Activated effector memory CD4-positive, alpha-beta T cell treated with anti-CD3 and anti-CD28 coated beads, Interleukin-2, amount 50 U/mL, for 16 hours (primary cell): ENCODE measurements at regions not wholly inside any gene's neighbourhood (a gene's known extent, or its start where the extent isn't known, plus 50 kb on each side); places are given as distances from the start of the nearest gene placed in this dataset.
"Not testable (repeated sequence)": the region's sequence is repeated elsewhere in the genome, so short reads cannot be mapped to it uniquely, and the experiment has no call there.

ENCODE experiments used
- DNase-seq: peaks from one replicate; pipeline ENCODE4 v3.0.0-alpha.2; 2020

DNA sequence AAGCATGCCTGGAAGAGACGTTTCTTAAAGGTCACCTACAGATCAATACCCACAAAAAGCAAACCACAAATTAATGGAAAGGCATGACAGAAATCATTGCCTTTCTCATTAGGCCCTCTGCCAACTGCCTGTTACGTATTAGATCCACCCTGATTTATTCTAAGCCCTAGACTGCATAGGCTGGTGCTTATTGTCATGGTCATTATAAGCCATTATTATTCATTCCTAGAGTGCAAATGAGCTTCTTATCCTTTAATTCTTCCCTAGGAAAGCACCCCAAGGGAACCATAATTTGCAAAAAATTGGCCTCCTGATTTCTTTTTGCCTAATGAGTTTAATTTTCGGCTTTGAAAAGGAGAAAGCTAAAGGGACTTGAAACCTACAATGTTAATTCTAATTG is 184.2 kb upstream of the GPRIN3 start:
- DNase-seq: no peak

DNA sequence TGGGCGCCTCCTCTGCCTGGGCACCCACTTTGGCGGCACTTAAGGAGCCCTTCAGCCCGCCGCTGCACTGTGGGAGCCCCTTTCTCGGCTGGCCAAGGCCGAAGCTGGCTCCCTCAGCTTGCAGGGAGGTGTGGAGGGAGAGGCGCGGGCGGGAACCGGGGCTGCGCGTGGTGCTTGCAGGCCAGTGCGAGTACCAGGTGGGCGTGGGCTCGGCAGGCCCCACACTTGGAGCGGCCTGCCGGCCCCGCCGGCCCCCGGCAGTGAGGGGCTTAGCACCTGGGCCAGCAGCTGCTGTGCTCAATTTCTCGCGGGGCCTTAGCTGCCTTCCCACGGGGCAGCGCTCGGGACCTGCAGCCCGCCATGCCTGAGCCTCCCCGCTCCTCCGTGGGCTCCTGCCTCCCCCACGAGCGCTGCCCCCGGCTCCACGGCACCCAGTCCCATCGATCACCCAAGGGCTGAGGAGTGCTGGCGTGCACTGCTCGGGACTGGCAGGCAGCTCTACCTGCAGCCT is 182.4 kb upstream of the GPRIN3 start:
- DNase-seq: not testable (repeated sequence)

DNA sequence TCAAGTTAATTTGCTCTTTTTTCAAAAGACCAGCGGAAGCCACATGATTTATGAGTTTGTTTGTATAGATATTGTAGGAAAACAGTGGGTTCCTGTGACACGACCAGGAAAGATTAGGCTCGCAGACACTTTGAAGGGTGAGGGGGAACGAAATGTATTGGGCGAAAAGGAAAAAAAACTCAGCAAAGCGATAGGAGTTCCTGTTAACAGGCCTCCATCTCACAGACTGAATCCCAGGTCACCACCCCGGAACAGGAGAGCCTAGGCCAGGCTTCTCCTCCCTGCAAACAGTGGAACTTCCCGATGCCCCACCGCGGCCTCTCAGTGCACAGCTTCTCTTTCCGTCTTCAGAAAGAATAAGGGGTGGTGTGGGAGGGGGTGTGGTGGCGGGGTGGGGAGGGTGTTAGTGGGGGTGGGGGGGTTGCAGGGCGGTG is 181.8 kb upstream of the GPRIN3 start:
- no peak for DNase-seq

DNA sequence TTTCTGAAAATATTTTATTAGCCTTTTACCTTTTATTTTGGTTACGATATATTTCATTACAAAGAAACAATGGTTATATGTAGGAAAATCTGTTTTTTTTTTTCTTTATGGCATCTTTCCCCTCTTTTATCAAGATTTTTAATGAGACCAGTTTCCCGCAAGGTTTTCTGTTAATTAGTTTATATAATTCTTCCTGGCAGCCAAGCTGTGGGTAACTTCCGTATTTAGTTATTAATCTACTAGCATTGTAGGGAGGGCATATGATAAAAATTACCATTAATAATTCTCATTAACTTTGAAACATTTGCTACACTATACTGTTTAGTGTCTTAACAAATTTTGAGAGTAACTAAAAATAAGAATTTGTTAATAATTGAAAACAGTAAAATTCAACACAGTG is 181.1 kb upstream of the GPRIN3 start:
- no peak for DNase-seq

DNA sequence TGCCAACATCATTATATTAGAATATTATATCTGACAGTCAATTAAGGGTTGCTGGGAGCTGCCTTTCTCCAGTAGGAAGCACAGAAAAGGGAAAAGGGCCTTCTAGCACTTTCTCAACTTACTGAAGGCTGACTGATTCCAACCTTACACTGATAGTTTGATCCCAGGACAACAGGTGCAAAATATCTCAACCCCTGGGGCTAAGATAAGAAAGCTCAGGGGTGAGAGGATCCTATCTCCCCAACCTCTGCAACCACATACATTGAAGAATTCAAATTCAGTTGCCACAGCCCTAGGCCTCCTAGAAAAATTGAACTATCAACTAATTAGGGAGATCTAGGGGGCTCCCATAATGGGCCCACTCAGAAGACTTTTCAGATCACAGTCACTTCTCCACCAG is 179.1 kb upstream of the GPRIN3 start:
- no peak for DNase-seq

DNA sequence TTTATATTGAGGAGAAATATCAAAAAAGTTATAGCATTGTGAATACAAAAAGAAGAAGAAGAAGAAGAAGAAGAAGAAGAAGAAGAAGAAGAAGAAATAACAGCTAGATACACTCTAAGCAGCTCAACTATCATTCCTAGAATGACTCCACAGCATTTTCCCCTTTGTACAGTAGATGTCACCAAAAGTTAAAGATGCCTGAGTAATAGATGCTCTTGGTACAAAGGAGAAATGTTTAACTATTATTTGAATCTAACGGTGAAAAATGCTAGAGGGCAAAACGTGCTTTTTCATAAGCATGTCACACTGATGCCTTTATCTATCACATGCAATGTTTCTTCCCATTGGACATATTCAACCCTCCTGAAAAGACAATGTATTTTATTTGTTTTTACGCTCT is 178.4 kb upstream of the GPRIN3 start:
- no peak for DNase-seq

DNA sequence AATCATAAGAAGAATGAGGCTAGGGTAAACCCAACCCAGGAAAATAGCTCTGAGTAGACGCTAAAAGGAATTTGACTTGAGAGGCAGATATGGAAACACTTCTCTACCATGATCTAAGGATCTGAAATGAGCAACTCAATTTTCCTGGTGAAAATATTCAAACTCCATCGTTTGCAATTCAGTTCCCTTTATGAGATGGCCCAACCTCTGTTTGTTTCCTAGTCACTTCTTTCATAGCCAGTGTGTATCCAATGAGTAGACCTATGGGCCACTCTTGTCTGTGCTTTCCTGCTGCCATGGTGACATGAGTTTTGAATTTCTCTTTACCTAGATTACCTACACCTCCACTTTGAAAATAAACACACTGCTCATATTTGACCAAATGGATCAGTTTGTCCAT is 176.2 kb upstream of the GPRIN3 start:
- DNase-seq: no peak

DNA sequence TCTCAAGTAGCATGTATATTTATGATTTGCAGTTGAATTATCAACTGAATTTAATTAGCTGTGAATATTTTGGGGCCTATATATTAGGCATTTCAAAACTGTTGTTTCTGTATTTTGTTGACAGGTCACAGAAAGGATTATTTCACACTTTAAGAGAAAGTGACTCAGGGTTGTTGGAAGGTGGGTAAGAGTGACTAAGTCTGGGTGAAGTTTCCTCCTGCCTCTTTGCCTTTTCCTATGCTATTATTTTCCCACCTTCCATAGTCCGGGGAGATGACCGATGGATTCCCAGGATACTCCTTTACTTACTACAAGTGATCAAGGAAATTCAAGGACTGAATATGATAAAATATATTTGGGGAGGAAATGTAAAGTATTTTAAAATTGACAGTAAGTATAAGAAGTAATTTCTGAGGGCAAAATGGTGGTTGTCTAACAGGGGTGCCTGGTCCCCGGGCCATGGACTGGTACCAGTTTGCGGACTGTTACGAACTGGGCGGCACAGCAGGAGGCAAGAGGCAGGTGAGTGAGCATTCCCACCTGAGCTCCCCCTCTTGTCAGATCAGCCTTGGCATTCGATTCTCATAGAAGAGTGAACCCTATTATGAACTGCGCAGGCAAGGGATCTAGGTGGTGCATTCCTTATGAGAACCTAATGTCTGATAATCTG is 175.5 kb upstream of the GPRIN3 start:
- no peak for DNase-seq

DNA sequence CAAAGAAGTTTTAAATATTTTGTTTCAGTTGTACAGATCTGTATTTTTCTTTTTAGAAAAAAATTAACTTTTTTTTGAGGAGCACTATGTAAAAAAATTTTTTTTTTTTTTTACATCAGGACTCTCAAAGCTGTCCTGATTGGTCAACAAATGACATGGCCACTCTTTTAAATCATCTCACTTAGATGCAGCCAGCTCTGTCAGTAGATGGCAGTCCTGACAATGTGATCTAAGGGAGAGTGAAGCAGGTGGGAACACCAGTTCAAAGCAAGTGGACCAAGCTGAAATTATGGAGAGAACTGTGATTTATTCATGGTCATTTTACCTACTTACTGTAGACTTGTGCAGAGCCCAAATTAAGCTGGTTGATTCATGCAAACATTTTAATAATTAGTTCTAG is 174.7 kb upstream of the GPRIN3 start:
- no peak for DNase-seq

DNA sequence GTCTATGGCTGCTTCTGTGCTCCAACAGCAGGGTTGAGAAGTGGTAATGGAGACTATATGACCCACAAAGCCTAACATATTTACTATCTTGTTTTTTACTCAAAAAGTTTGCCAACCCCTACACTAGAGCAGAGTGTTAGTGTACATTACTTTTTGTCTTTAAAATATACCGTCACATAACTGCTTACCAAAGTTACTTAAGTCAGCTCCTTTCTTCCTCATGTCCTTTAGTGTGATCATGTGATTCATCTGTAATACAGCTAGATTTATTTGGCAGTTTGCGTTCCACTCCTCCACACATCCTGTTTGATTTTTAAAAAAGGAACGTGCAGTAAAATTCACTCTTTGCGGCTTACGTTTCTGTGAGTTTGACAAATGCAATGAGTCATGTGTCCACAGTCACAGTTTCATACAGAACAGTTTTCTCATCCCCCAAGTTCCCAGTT is 162.4 kb upstream of the GPRIN3 start:
- no peak for DNase-seq

DNA sequence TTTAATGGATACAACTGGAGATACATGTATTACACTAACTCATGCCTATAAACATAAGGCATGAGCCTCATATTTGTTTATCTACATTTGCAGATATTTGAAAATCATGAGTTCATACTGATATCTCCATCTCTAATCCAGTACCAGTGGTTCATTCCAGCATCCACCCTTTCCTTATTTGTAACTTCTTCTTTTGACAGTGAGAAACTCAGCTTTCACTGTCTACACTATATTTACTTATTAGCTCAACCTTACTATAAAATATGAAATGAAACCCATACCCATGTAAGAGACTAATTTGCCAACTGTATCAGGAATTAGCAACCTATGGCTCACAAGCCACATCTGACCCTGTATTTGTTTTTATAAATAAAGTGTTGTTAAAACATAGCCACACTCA is 161.9 kb upstream of the GPRIN3 start:
- DNase-seq: no peak

DNA sequence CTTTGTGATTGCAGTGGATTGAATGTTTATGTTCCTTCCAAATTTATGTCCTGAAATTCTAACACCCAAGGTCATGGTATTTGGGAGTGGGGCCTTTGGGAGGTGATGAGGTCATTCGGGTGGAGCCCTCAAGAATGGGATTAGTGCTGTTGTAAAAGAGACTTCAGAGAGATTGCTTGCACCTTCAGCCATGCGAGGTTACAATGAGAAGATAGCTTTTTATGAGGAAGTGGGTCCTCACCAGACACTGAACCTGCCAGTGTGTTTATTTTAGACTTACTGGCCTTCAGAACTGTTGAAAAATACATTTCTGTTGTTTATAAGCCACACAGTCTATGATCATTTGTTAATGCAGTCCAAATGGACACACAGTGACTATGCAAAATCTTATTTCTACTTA is 161.0 kb upstream of the GPRIN3 start:
- no peak for DNase-seq

DNA sequence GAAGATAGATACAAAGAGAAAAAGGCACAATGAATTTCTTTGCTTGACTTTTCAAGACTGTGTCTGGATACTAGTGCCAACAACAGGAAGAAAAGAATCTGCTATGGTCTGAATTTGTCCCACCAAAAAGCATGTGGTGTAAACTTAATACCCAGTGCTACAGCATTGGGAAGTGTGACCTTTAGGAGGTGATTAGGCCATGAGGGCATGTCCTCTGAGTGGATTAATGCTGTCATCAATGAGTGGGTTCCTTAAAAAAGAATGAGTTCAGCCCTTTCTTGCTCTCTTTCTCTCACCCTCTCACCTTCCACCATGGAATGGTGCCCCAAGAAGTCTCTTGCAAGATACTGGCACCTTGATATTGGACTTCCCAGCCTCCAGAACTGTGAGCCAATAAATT is 155.7 kb upstream of the GPRIN3 start:
- DNase-seq: no peak

DNA sequence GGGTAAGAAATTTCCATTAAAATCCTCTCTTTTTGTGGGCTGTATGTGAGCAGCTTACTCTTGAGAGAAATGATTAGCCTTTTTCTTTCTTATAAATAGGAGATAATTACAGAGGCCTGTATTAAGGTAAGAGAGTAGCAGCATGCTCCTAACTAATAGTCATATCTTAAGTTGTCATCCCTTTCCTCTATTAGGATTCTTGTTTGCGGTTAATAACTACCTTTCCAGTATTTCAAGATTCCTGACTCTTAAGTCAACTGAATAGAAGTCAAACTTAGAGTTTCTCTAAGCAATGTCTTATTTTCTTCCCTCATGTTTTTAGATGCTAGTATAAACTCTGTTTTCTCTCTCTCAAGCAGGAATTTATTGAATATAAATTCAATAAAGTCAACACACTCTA is 139.9 kb upstream of the GPRIN3 start:
- no peak for DNase-seq

DNA sequence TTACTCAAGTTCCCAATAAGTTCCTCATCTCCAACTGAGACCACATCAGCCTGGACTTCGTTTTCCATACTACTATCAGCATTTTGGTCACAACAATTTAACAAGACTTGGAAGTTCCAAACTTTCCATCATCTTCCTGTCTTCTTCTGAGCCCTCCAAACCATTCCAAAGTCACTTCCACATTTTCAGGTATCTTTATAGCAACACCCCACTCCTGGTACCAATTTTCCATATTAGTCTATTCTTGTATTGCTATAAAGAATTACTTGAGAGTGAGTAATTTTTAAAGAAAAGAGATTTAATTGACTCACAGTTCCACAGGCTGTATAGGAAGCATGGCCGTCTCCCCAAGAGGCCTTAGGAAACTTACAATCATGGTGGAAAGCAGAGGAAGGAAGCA is 138.6 kb upstream of the GPRIN3 start:
- no peak for DNase-seq

DNA sequence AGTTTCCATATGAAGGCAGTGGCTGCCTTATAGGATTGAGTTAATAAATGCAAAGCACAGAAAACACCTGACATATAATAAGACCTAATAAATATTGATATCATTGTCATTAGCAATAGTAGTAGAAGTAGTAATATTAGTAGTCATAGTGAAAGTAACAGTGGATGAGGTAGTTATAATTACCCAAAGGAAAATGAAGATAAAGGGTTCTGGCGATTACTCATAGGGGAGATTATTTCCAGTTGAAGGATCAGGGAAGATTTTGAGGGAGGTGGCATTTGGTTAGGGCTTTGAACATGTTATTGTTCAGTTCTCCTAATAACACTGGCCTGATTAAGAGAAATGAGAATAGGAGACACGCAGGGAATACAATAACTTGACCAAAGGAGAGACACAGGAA is 131.9 kb upstream of the GPRIN3 start:
- DNase-seq: no peak

DNA sequence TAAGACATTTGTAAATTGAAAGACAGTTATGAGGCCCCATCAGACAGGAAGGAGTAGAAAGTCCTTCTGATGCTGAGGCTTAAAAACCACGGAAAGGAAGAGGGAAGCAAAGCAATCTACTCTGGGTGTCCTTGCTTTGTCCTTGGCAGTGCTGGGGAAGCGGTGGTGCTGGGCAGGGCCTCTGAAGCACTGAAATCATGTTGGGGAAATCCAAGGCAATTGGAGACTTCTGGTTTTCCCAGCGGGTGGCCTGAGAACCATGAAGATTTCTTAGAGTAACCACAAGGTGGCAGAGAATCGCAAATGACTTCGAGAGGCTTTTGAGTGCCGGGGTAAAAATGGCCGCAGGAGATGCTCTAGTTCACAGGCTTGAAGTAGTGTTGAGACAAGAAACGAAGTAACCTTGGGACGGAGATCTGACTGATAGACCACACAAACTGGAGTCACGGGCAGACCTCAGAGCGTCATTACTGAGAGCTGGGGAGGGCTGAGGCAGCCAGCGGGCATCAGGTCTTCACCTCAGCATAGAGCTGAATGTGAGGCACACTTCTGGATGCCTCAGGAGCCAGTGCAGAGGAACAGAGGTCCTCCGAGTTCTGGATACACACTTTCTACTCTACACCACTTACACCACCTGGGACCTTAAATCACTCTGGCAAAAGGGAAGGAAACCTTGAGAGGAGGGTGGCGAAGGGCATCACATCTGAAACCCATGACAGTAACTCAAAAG is 130.7 kb upstream of the GPRIN3 start:
- peak; percentile 76 for DNase-seq

DNA sequence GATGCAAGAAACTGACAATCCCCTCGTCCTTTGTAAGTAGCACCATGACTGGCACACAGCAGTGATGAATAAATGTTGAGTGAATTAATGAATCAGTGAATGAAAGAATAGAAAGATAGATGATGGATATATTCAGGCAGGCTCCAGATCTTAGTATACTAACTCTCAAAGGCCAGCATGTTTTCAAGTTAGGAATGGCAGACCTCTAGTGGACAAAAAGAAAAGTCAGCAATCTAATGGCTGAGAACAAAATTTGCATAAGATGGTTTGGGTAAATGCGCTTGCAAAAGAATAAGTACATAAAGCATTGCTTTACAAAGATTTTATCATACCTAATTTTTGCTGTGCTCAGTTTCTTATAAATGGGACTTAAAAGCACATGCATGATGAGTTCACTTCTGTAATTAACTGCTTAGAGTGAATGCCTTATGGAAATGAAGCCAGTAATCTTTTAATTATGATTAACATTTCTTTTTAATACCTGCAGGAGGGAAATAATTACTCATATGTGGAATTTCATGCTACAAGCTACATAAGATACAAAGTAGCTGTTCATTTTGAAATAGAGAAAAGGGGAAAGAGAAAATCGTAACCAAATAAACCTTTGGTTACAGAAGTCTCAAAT is 126.9 kb upstream of the GPRIN3 start:
- DNase-seq: no peak

DNA sequence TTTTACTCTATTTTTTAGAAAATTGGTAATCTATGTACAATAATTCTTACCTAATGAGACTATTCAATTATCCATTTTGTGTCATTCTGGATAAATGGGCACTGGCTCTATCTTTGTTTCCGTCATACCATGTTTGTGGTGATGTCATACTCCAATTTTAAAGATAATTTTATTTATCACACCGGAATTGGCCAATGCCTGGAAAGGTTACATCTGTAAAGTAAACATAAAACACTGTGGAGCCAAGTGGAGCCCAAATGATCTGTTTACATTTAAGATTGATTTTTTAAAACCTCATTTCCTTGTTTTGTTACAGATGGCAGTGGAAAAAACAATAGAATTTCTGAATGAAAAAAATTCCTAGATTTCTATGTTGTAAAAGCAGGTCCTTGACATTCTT is 120.2 kb upstream of the GPRIN3 start:
- no peak for DNase-seq

DNA sequence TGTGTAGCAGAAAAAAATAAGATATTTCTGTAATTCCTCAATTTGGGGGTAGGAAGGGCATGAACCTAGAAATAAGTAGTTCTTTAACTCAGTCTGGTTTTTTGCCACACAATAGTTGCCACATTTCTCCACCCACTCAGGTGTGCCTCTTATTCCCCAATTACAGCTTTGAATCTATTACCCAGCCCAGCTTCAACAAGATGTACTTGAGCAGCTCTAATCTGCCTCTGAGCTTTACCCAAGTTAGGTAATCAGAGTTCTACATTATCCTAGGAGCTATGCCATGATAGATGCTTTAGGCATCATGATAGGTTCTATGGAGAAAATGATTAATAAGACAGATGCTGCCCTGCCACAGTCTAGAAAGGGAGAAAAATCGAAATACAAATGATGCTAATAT is 117.4 kb upstream of the GPRIN3 start:
- DNase-seq: no peak

DNA sequence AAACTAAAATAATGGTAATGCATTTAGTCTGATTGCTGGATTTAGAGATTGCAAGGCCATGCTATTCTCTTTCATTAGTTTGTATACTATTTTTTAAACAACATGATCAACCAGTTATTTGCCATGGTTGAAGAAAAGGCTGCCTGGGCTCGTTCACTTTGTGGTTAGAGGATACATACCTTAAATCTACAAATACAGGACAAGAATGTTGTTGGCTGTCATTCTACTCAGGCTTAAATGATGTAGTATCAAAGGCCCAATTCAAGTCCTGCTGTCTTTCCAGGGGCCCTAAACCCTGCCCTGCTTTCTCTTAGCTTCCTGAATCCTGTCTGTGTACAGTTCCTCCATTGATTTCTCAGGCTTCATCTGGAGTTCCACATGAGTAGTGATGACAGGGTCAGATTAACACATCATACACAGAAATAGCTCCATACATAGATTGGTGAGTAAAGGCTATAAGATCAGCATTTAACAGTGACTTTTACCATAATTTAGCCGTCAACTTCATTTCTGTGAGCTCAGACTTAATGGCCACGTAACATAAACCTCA is 114.9 kb upstream of the GPRIN3 start:
- DNase-seq: no peak

DNA sequence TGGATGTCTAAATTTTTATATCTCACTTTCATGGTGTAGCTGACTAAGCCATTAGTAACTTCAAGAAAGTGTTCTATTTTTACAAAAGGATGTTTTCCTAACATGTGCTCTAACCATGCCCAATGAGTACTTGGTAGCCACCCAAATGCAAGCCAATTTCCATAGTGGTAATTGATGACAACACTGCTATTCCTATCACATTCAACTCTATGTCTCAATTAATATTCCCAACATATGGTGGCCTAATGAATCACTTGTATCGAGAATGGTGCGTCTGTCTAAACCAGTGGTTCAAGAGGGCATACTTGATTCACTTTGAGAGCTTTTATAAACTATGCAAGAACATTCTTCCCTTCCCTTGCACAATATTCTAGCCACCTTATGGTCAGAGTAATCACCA is 112.9 kb upstream of the GPRIN3 start:
- DNase-seq: no peak

DNA sequence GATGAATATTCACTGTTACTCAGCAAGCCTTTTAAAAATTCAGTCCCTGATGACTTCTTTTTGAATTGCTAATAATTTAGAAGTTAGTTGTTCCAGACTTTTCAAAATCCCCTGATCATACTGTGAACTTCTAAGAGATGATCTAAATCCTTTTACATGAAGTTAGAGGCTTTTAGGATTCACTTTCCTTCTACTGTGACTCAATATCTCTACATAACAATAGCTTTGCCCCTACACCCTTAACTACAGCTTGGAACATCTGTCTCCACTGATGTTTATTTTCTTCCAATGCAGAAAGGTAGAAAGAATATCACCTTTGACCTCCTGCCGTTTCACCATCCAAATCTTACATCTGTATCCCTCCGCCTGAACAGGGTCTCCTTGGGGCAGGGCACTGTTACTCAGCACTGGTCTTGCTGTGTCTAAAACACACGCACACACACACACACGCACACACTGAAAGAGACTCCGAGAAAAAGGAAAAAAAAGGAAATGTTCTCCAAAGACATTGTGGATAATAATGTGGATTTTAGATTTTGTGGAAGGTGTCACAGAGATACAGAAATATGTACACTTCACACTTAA is 111.6 kb upstream of the GPRIN3 start:
- no peak for DNase-seq

DNA sequence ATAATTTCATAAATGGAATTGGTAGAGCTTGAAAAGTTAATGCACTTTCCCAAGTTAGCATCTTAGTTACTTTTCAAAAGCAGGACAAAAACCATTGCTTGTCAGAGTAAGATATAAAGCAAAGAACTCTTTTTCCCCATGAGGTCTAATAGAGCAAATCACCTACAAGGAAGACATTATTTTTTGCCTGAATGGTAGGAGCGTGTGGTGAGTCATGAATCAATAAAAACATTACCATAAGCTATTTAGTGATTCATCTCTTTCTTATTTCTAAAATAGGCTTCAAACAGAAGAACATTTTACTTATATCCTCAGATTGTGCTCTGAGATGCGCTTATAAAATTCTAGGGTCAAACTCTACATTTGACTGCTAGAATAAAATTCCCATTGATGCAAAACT is 109.4 kb upstream of the GPRIN3 start:
- no peak for DNase-seq
